GM18511 (cell line): ENCODE measurements at regions not wholly inside any gene's neighbourhood (a gene's known extent, or its start where the extent isn't known, plus 50 kb on each side); places are given as distances from the start of the nearest gene placed in this dataset.
"Not testable (repeated sequence)": the region's sequence is repeated elsewhere in the genome, so short reads cannot be mapped to it uniquely, and the experiment has no call there.

Experiments used
- ATAC-seq: cut with Tn5 transposase; IDR thresholded peaks from one replicate; pipeline ENCODE4 v1.9.1; 2021; ENCODE audit warnings: mild to moderate bottlenecking, moderate library complexity; ENCODE audit not compliant: unreplicated experiment

- no peak for ATAC-seq
Measured at GRCh38 chr6:78222226-78222625, 569.4 kb downstream of the MEI4 start.

- ATAC-seq: no peak
Measured at GRCh38 chr6:78231002-78231401, 578.2 kb downstream of the MEI4 start.

GRCh38 chr6:78243519-78243918 lies 590.7 kb downstream of the MEI4 start:
- no peak for ATAC-seq

- no peak for ATAC-seq
Measured at GRCh38 chr6:78251931-78252330, 599.1 kb downstream of the MEI4 start.

GRCh38 chr6:78253618-78254017 lies 600.8 kb downstream of the MEI4 start:
- peak; percentile 57 for ATAC-seq

GRCh38 chr6:78259935-78260334 lies 607.1 kb downstream of the MEI4 start:
- no peak for ATAC-seq

- not testable (repeated sequence) for ATAC-seq
Measured at GRCh38 chr6:78260427-78260826, 606.9 kb upstream of the IRAK1BP1 start.

GRCh38 chr6:78268591-78269452 lies 598.5 kb upstream of the IRAK1BP1 start:
- no peak for ATAC-seq

- no peak for ATAC-seq
Measured at GRCh38 chr6:78300885-78301284, 566.5 kb upstream of the IRAK1BP1 start.

- no peak for ATAC-seq
Measured at GRCh38 chr6:78302411-78302810, 564.9 kb upstream of the IRAK1BP1 start.

GRCh38 chr6:78308025-78308424 lies 559.3 kb upstream of the IRAK1BP1 start:
- no peak for ATAC-seq

- ATAC-seq: no peak
Measured at GRCh38 chr6:78322068-78322845, 545.1 kb upstream of the IRAK1BP1 start.

GRCh38 chr6:78324213-78324612 lies 543.1 kb upstream of the IRAK1BP1 start:
- ATAC-seq: no peak

- no peak for ATAC-seq
Measured at GRCh38 chr6:78340755-78341154, 526.6 kb upstream of the IRAK1BP1 start.

- ATAC-seq: no peak
Measured at GRCh38 chr6:78345882-78346281, 521.5 kb upstream of the IRAK1BP1 start.

- no peak for ATAC-seq
Measured at GRCh38 chr6:78347191-78347916, 520.0 kb upstream of the IRAK1BP1 start.

- no peak for ATAC-seq
Measured at GRCh38 chr6:78353040-78353439, 514.3 kb upstream of the IRAK1BP1 start.

- ATAC-seq: no peak
Measured at GRCh38 chr6:78363688-78364087, 503.7 kb upstream of the IRAK1BP1 start.

- ATAC-seq: no peak
Measured at GRCh38 chr6:78365473-78365872, 501.9 kb upstream of the IRAK1BP1 start.

GRCh38 chr6:78377056-78377455 lies 490.3 kb upstream of the IRAK1BP1 start:
- ATAC-seq: no peak

- ATAC-seq: no peak
Measured at GRCh38 chr6:78379982-78380381, 487.4 kb upstream of the IRAK1BP1 start.
